ENCODE measurements at regions not wholly inside any gene's neighbourhood (a gene's known extent, or its start where the extent isn't known, plus 50 kb on each side); places are given as distances from the start of the nearest gene placed in this dataset.

DNA sequence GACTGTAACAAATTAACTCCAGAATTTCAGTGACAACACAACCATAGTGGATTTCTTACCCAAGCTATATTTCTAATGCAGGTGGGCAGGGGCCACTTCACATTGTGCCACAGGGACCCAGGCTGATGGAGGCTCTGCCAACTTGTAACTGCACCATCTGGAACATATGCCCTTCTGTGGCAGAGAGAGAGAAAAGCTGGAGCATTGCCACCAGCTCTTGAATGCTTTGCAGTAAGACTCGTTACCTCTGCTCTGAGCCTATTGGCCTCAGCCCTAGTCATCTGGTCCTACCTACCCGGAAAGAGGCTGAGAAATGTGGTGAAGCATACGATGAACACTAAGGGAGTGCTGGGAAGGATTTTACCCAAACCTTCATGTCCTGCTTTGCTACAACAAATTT lies 587.1 kb downstream of the ZNF385D start:
- TF ChIP-seq, protein P1, sequence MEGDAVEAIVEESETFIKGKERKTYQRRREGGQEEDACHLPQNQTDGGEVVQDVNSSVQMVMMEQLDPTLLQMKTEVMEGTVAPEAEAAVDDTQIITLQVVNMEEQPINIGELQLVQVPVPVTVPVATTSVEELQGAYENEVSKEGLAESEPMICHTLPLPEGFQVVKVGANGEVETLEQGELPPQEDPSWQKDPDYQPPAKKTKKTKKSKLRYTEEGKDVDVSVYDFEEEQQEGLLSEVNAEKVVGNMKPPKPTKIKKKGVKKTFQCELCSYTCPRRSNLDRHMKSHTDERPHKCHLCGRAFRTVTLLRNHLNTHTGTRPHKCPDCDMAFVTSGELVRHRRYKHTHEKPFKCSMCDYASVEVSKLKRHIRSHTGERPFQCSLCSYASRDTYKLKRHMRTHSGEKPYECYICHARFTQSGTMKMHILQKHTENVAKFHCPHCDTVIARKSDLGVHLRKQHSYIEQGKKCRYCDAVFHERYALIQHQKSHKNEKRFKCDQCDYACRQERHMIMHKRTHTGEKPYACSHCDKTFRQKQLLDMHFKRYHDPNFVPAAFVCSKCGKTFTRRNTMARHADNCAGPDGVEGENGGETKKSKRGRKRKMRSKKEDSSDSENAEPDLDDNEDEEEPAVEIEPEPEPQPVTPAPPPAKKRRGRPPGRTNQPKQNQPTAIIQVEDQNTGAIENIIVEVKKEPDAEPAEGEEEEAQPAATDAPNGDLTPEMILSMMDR (IDR thresholded peaks at IDR 0.05; ENCODE audit: low read length): no peak
- no peak for TF ChIP-seq EZH2phosphoT487 (IDR thresholded peaks at IDR 0.05; ENCODE audit: low read length)
- TF ChIP-seq EZH2 (optimal IDR thresholded peaks at IDR 0.05; ENCODE audit: low read depth, low read length): no peak
